Endodermal cell (in vitro differentiated cells): ENCODE measurements at regions not wholly inside any gene's neighbourhood (a gene's known extent, or its start where the extent isn't known, plus 50 kb on each side); places are given as distances from the start of the nearest gene placed in this dataset.

Source experiments
- DNase-seq: peaks from one replicate; pipeline ENCODE4 v3.0.0-alpha.2; 2017
- H3K27ac ChIP-seq: 2 replicates; pipeline ENCODE4 v1.5.1; 2013; ENCODE audit warnings: mild to moderate bottlenecking, low read depth, low read length, moderate library complexity
- H3K27me3 ChIP-seq: 2 replicates; pipeline ENCODE4 v1.6.1; 2013; ENCODE audit warnings: mild to moderate bottlenecking, low read length, moderate library complexity; ENCODE audit not compliant: insufficient read depth, control insufficient read depth, poor library complexity, severe bottlenecking
- H3K36me3 ChIP-seq: 2 replicates; pipeline ENCODE4 v1.7.0; 2013; ENCODE audit warnings: mild to moderate bottlenecking, low read length, moderate library complexity; ENCODE audit not compliant: control insufficient read depth, insufficient read depth
- H3K4me1 ChIP-seq: one replicate; pipeline ENCODE4 v1.7.0; 2013; ENCODE audit warnings: low read length; ENCODE audit not compliant: control insufficient read depth, insufficient read depth
- H3K4me3 ChIP-seq: 2 replicates; pipeline ENCODE4 v1.5.1; 2013; ENCODE audit warnings: mild to moderate bottlenecking, low read length, moderate library complexity
- H3K9ac ChIP-seq: 2 replicates; pipeline ENCODE4 v1.6.1; 2013; ENCODE audit warnings: mild to moderate bottlenecking, low read length, moderate library complexity; ENCODE audit not compliant: poor library complexity, severe bottlenecking; ENCODE audit errors: extremely low read depth
- H3K9me3 ChIP-seq: 2 replicates; pipeline ENCODE4 v1.6.1; 2013; ENCODE audit warnings: mild to moderate bottlenecking, low read length, moderate library complexity; ENCODE audit not compliant: control insufficient read depth
- H3K27ac Mint-ChIP-seq: 2 replicates; pipeline ENCODE4 v1.8.0; 2020; ENCODE audit warnings: mixed read lengths
- H3K27me3 Mint-ChIP-seq: 2 replicates; pipeline ENCODE4 v1.8.0; 2021; ENCODE audit warnings: mild to moderate bottlenecking, mixed read lengths; ENCODE audit not compliant: insufficient read depth
- H3K36me3 Mint-ChIP-seq: 2 replicates; pipeline ENCODE4 v1.8.0; 2020; ENCODE audit warnings: low read depth, mixed read lengths
- H3K4me1 Mint-ChIP-seq: 2 replicates; pipeline ENCODE4 v1.8.0; 2020; ENCODE audit warnings: mixed read lengths
- H3K4me3 Mint-ChIP-seq: 2 replicates; pipeline ENCODE4 v1.8.0; 2020; ENCODE audit warnings: mild to moderate bottlenecking, moderate library complexity, mixed read lengths
- H3K9me3 Mint-ChIP-seq: 2 replicates; pipeline ENCODE4 v1.8.0; 2020; ENCODE audit warnings: mild to moderate bottlenecking, mixed read lengths
- CTCF ChIP-seq: fragments of 200-600 bp; sonication (generic); conservative IDR thresholded peaks from 2 replicates; pipeline ENCODE4 v1.5.0; 2021; ENCODE audit warnings: antibody characterized with exemption, mild to moderate bottlenecking
- WGBS, 2 experiments: methylation state at CpG; one replicate each; pipeline versions ENCODE4 v1.1.5 to v1.1.7; 2013; ENCODE audit warnings: missing lambda C conversion rate in 2 of 2, mixed read lengths in 1 of 2; ENCODE audit not compliant: insufficient coverage in 1 of 2, insufficient read length in 1 of 2; 5-methylcytosine and 5-hydroxymethylcytosine counted together

GRCh38 chr2:67503066-67503795 is 106.1 kb downstream of the ETAA1 start:
- 63 to 87% methylated on average over 1 to 4 of the region's 4 CpGs for WGBS, 2 experiments
- no peak overlapping the region for H3K27ac Mint-ChIP-seq
- Histone ChIP-seq H3K4me3 (no peak overlapping the region), H3K36me3 (no peaks in the 10 kb centered on the region), H3K27ac (no peak overlapping the region), H3K9ac (no peak overlapping the region), H3K4me1 (no peaks in the 10 kb centered on the region), H3K9me3 (no peaks in the 10 kb centered on the region), H3K27me3 (no peaks in the 10 kb centered on the region)
- no peaks in the 10 kb centered on the region for H3K4me1 Mint-ChIP-seq
- no peaks in the 10 kb centered on the region for H3K27me3 Mint-ChIP-seq
- peaks cover 5% of the 10 kb centered on the region for H3K9me3 Mint-ChIP-seq
- TF ChIP-seq CTCF, result no peak
- DNase-seq, result no peak
- H3K4me3 Mint-ChIP-seq, result no peak overlapping the region
- no peaks in the 10 kb centered on the region for H3K36me3 Mint-ChIP-seq

- DNase-seq, result no peak
- no peaks in the 10 kb centered on the region for H3K36me3 Mint-ChIP-seq
- no peak overlapping the region for H3K27ac Mint-ChIP-seq
Observed at GRCh38 chr2:67510745-67511144, 113.6 kb downstream of the ETAA1 start.

GRCh38 chr2:67514515-67514914 is 117.4 kb downstream of the ETAA1 start:
- no peak for DNase-seq
- no peak overlapping the region for H3K4me3 ChIP-seq
- Mint-ChIP-seq H3K36me3 (no peaks in the 10 kb centered on the region), H3K4me1 (no peaks in the 10 kb centered on the region), H3K27ac (no peak overlapping the region), H3K27me3 (peaks cover 4% of the 10 kb centered on the region), H3K9me3 (peaks cover 6% of the 10 kb centered on the region), H3K4me3 (no peak overlapping the region)
- no peak for TF ChIP-seq CTCF
- no peaks in the 10 kb centered on the region for H3K27me3 ChIP-seq
- H3K27ac ChIP-seq, result no peak overlapping the region
- H3K9ac ChIP-seq, result no peak overlapping the region
- no peaks in the 10 kb centered on the region for H3K9me3 ChIP-seq
- H3K4me1 ChIP-seq, result no peaks in the 10 kb centered on the region
- H3K36me3 ChIP-seq, result no peaks in the 10 kb centered on the region

More at GRCh38 chr2:67510745-67511144, 113.6 kb downstream of the ETAA1 start:
- H3K36me3 ChIP-seq, result no peaks in the 10 kb centered on the region
- H3K4me3 ChIP-seq, result no peak overlapping the region
- no peaks in the 10 kb centered on the region for H3K9me3 ChIP-seq
- 94% methylated on average over 2 of the region's 3 CpGs; no CpG with 5 or more reads in 1 of the 2 experiments for WGBS, 2 experiments
- no peaks in the 10 kb centered on the region for H3K27me3 ChIP-seq
- H3K4me1 ChIP-seq, result no peaks in the 10 kb centered on the region
- no peak for TF ChIP-seq CTCF
- H3K4me1 Mint-ChIP-seq, result no peaks in the 10 kb centered on the region
- H3K9me3 Mint-ChIP-seq, result peaks cover under 1% of the 10 kb centered on the region
- no peak overlapping the region for H3K27ac ChIP-seq
- H3K27me3 Mint-ChIP-seq, result no peaks in the 10 kb centered on the region
- no peak overlapping the region for H3K9ac ChIP-seq
- H3K4me3 Mint-ChIP-seq, result no peak overlapping the region
